ENCODE measurements at regions not wholly inside any gene's neighbourhood (a gene's known extent, or its start where the extent isn't known, plus 50 kb on each side); places are given as distances from the start of the nearest gene placed in this dataset.
A peak's percentile ranks its signal among the peaks of the same experiment; 100 is the strongest.
"Not testable (repeated sequence)": the region's sequence is repeated elsewhere in the genome, so short reads cannot be mapped to it uniquely, and the experiment has no call there.

GRCh38 chrX:53883196-53883595 is 161.1 kb downstream of the PHF8 start:
- DNase-seq (ENCODE audit: low spot score): no peak

GRCh38 chrX:53882331-53882730 is 161.9 kb downstream of the PHF8 start:
- DNase-seq (ENCODE audit: low spot score): peak; percentile 14

- DNase-seq (ENCODE audit: low spot score): not testable (repeated sequence)
Observed at GRCh38 chrX:53880786-53881185, 163.5 kb downstream of the PHF8 start.

GRCh38 chrX:53859890-53860289 is 173.4 kb upstream of the HUWE1 start:
- DNase-seq (ENCODE audit: low spot score): no peak

GRCh38 chrX:53831662-53832635 is 145.4 kb upstream of the HUWE1 start:
- DNase-seq (ENCODE audit: low spot score): peak; percentile 62

GRCh38 chrX:53824686-53825085 is 138.2 kb upstream of the HUWE1 start:
- DNase-seq (ENCODE audit: low spot score): no peak

GRCh38 chrX:53818115-53818514 is 131.6 kb upstream of the HUWE1 start:
- DNase-seq (ENCODE audit: low spot score): not testable (repeated sequence)

GRCh38 chrX:53817548-53817947 is 131.0 kb upstream of the HUWE1 start:
- no peak for DNase-seq (ENCODE audit: low spot score)

- no peak for DNase-seq (ENCODE audit: low spot score)
Observed at GRCh38 chrX:53813670-53814440, 127.3 kb upstream of the HUWE1 start.

GRCh38 chrX:53798281-53798680 is 111.8 kb upstream of the HUWE1 start:
- no peak for DNase-seq (ENCODE audit: low spot score)

GRCh38 chrX:53795576-53795975 is 109.1 kb upstream of the HUWE1 start:
- DNase-seq (ENCODE audit: low spot score): no peak

GRCh38 chrX:53794181-53794580 is 107.7 kb upstream of the HUWE1 start:
- DNase-seq (ENCODE audit: low spot score): no peak

- no peak for DNase-seq (ENCODE audit: low spot score)
Observed at GRCh38 chrX:53768865-53769264, 82.3 kb upstream of the HUWE1 start.

GRCh38 chrX:53768451-53768850 is 81.9 kb upstream of the HUWE1 start:
- DNase-seq (ENCODE audit: low spot score): no peak

- no peak for DNase-seq (ENCODE audit: low spot score)
Observed at GRCh38 chrX:53767544-53767943, 81.0 kb upstream of the HUWE1 start.

- not testable (repeated sequence) for DNase-seq (ENCODE audit: low spot score)
Observed at GRCh38 chrX:53757181-53757580, 70.7 kb upstream of the HUWE1 start.

GRCh38 chrX:53746718-53747117 is 60.2 kb upstream of the HUWE1 start:
- no peak for DNase-seq (ENCODE audit: low spot score)

GRCh38 chrX:53743244-53743643 is 56.7 kb upstream of the HUWE1 start:
- DNase-seq (ENCODE audit: low spot score): no peak

GRCh38 chrX:53738370-53738906 is 51.9 kb upstream of the HUWE1 start:
- DNase-seq (ENCODE audit: low spot score): no peak
